Stimulated activated naive CD8-positive, alpha-beta T cell treated with anti-CD3 and anti-CD28 coated beads, Interleukin-15, amount 100 ng/mL, for 72 hours (primary cell): ENCODE measurements at regions not wholly inside any gene's neighbourhood (a gene's known extent, or its start where the extent isn't known, plus 50 kb on each side); places are given as distances from the start of the nearest gene placed in this dataset.

Experiments
- ATAC-seq: fragments of 150-1000 bp; cut with Tn5 transposase; 2 replicates; pipeline ENCODE4 v1.10.0; 2021; ENCODE audit warnings: mild to moderate bottlenecking, moderate library complexity
- DNase-seq, 2 donors: peaks; one replicate each; pipeline ENCODE4 v3.0.0; 2021 to 2022
- H3K27ac Mint-ChIP-seq, 2 donors: one replicate each; pipeline ENCODE4 v1.8.0; 2022; ENCODE audit warnings: mild to moderate bottlenecking in 2 of 2, mixed read lengths in 2 of 2, moderate library complexity in 2 of 2
- H3K27me3 Mint-ChIP-seq: one replicate; pipeline ENCODE4 v1.8.0; 2022; ENCODE audit warnings: mixed read lengths
- H3K4me1 Mint-ChIP-seq: one replicate; pipeline ENCODE4 v1.8.0; 2022; ENCODE audit warnings: mild to moderate bottlenecking, mixed read lengths
- H3K4me3 Mint-ChIP-seq, 2 donors: one replicate each; pipeline ENCODE4 v1.8.0; 2022; ENCODE audit warnings: mild to moderate bottlenecking in 2 of 2, mixed read lengths in 2 of 2, moderate library complexity in 1 of 2
- H3K9me3 Mint-ChIP-seq, 2 donors: one replicate each; pipeline ENCODE4 v1.8.0; 2022; ENCODE audit warnings: mixed read lengths in 2 of 2

- Mint-ChIP-seq H3K9me3 (no peaks in the 10 kb centered on the region), H3K4me3 (no peak overlapping the region), H3K27me3 (peaks cover 19% of the 10 kb centered on the region), H3K27ac (no peak overlapping the region), H3K4me1 (no peaks in the 10 kb centered on the region)
- ATAC-seq: no peak
- no peak for DNase-seq
Observed at GRCh38 chr5:38714703-38715355, 131.0 kb upstream of the OSMR start.

GRCh38 chr5:38715696-38716095 is 130.1 kb upstream of the OSMR start:
- peaks cover 20% of the 10 kb centered on the region for H3K27me3 Mint-ChIP-seq
- H3K27ac Mint-ChIP-seq: no peak overlapping the region
- no peak overlapping the region for H3K4me3 Mint-ChIP-seq
- no peaks in the 10 kb centered on the region for H3K4me1 Mint-ChIP-seq
- H3K9me3 Mint-ChIP-seq: no peaks in the 10 kb centered on the region
- no peak for ATAC-seq
- no peak for DNase-seq

- ATAC-seq: no peak
Observed at GRCh38 chr5:38716516-38716915, 129.3 kb upstream of the OSMR start.

GRCh38 chr5:38718771-38719391 is 126.9 kb upstream of the OSMR start:
- DNase-seq (no peak), ATAC-seq (no peak)
- Mint-ChIP-seq H3K27ac (no peak overlapping the region), H3K27me3 (peaks cover 12% of the 10 kb centered on the region), H3K4me3 (no peak overlapping the region), H3K4me1 (no peaks in the 10 kb centered on the region), H3K9me3 (no peaks in the 10 kb centered on the region)

More at GRCh38 chr5:38716516-38716915, 129.3 kb upstream of the OSMR start:
- Mint-ChIP-seq H3K4me3 (no peak overlapping the region), H3K4me1 (no peaks in the 10 kb centered on the region), H3K9me3 (no peaks in the 10 kb centered on the region), H3K27me3 (peaks cover 13% of the 10 kb centered on the region), H3K27ac (no peak overlapping the region)
- DNase-seq: no peak

- H3K4me1 Mint-ChIP-seq: no peaks in the 10 kb centered on the region
- DNase-seq: no peak
- ATAC-seq: no peak
- H3K4me3 Mint-ChIP-seq: no peak overlapping the region
- peaks cover 12% of the 10 kb centered on the region for H3K27me3 Mint-ChIP-seq
- no peaks in the 10 kb centered on the region for H3K9me3 Mint-ChIP-seq
- H3K27ac Mint-ChIP-seq: no peak overlapping the region
Observed at GRCh38 chr5:38719403-38719802, 126.4 kb upstream of the OSMR start.

GRCh38 chr5:38719916-38720315 is 125.9 kb upstream of the OSMR start:
- no peak overlapping the region for H3K27ac Mint-ChIP-seq
- ATAC-seq (no peak), DNase-seq (no peak)
- H3K9me3 Mint-ChIP-seq: no peaks in the 10 kb centered on the region
- H3K27me3 Mint-ChIP-seq: peaks cover 12% of the 10 kb centered on the region
- no peaks in the 10 kb centered on the region for H3K4me1 Mint-ChIP-seq
- H3K4me3 Mint-ChIP-seq: no peak overlapping the region

- ATAC-seq: no peak
- Mint-ChIP-seq H3K27ac (peak overlapping the region in 1 of 2 donors; percentile 43), H3K4me3 (no peak overlapping the region), H3K27me3 (peaks cover 12% of the 10 kb centered on the region), H3K4me1 (no peaks in the 10 kb centered on the region), H3K9me3 (no peaks in the 10 kb centered on the region)
- DNase-seq: no peak
Observed at GRCh38 chr5:38720554-38721361, 125.1 kb upstream of the OSMR start.

- Mint-ChIP-seq H3K4me1 (no peaks in the 10 kb centered on the region), H3K27me3 (peaks cover 12% of the 10 kb centered on the region), H3K4me3 (no peak overlapping the region), H3K27ac (no peak overlapping the region), H3K9me3 (no peaks in the 10 kb centered on the region)
- ATAC-seq (no peak), DNase-seq (no peak)
Observed at GRCh38 chr5:38722918-38723317, 122.9 kb upstream of the OSMR start.

GRCh38 chr5:38723426-38723825 is 122.4 kb upstream of the OSMR start:
- H3K9me3 Mint-ChIP-seq: no peaks in the 10 kb centered on the region
- ATAC-seq: no peak
- peak overlapping the region; percentile 5 to 53 for H3K27ac Mint-ChIP-seq
- no peak for DNase-seq
- H3K4me3 Mint-ChIP-seq: no peak overlapping the region
- no peaks in the 10 kb centered on the region for H3K4me1 Mint-ChIP-seq
- H3K27me3 Mint-ChIP-seq: peaks cover 12% of the 10 kb centered on the region

GRCh38 chr5:38724301-38725030 is 121.3 kb upstream of the OSMR start:
- ATAC-seq (no peak), DNase-seq (no peak)
- Mint-ChIP-seq H3K27ac (no peak overlapping the region), H3K27me3 (peaks cover 5% of the 10 kb centered on the region), H3K9me3 (no peaks in the 10 kb centered on the region), H3K4me3 (no peak overlapping the region), H3K4me1 (no peaks in the 10 kb centered on the region)

- Mint-ChIP-seq H3K4me1 (no peaks in the 10 kb centered on the region), H3K27me3 (no peaks in the 10 kb centered on the region), H3K4me3 (no peak overlapping the region), H3K9me3 (no peaks in the 10 kb centered on the region), H3K27ac (no peak overlapping the region)
- DNase-seq: no peak
- ATAC-seq: no peak
Observed at GRCh38 chr5:38725371-38725865, 120.4 kb upstream of the OSMR start.

- no peak for ATAC-seq
- H3K4me1 Mint-ChIP-seq: no peaks in the 10 kb centered on the region
- no peaks in the 10 kb centered on the region for H3K9me3 Mint-ChIP-seq
- no peaks in the 10 kb centered on the region for H3K27me3 Mint-ChIP-seq
- no peak for DNase-seq
- H3K4me3 Mint-ChIP-seq: no peak overlapping the region
- H3K27ac Mint-ChIP-seq: no peak overlapping the region
Observed at GRCh38 chr5:38726279-38726678, 119.5 kb upstream of the OSMR start.

GRCh38 chr5:38728029-38728428 is 117.8 kb upstream of the OSMR start:
- no peak for DNase-seq

GRCh38 chr5:38731461-38731860 is 114.4 kb upstream of the OSMR start:
- DNase-seq (no peak), ATAC-seq (no peak)
- Mint-ChIP-seq H3K4me3 (no peak overlapping the region), H3K9me3 (no peaks in the 10 kb centered on the region), H3K27ac (no peak overlapping the region), H3K4me1 (no peaks in the 10 kb centered on the region), H3K27me3 (peaks cover 8% of the 10 kb centered on the region)

More at GRCh38 chr5:38728029-38728428, 117.8 kb upstream of the OSMR start:
- Mint-ChIP-seq H3K9me3 (no peaks in the 10 kb centered on the region), H3K4me1 (no peaks in the 10 kb centered on the region), H3K27me3 (no peaks in the 10 kb centered on the region), H3K4me3 (no peak overlapping the region), H3K27ac (no peak overlapping the region)
- no peak for ATAC-seq

- H3K4me3 Mint-ChIP-seq: no peak overlapping the region
- ATAC-seq (no peak), DNase-seq (no peak)
- no peaks in the 10 kb centered on the region for H3K4me1 Mint-ChIP-seq
- H3K27ac Mint-ChIP-seq: no peak overlapping the region
- peaks cover 16% of the 10 kb centered on the region for H3K27me3 Mint-ChIP-seq
- no peaks in the 10 kb centered on the region for H3K9me3 Mint-ChIP-seq
Observed at GRCh38 chr5:38734353-38734752, 111.5 kb upstream of the OSMR start.
